Mesendoderm (in vitro differentiated cells): ENCODE measurements at regions not wholly inside any gene's neighbourhood (a gene's known extent, or its start where the extent isn't known, plus 50 kb on each side); places are given as distances from the start of the nearest gene placed in this dataset.

Experiments used
- DNase-seq: peaks from one replicate; pipeline ENCODE4 v3.0.0; 2013
- H2AK5ac ChIP-seq: 2 replicates; pipeline ENCODE4 v1.6.1; 2013; ENCODE audit warnings: low read length, inconsistent platforms
- H2BK120ac ChIP-seq: 2 replicates; pipeline ENCODE4 v1.6.1; 2013; ENCODE audit warnings: low read depth, mild to moderate bottlenecking, low read length, moderate library complexity, mixed read lengths
- H2BK15ac ChIP-seq: replicated peaks from 2 replicates; pipeline ENCODE4 v1.6.1; 2013; ENCODE audit warnings: low read depth, mild to moderate bottlenecking, moderate library complexity
- H2BK5ac ChIP-seq: 2 replicates; pipeline ENCODE4 v1.6.1; 2013; ENCODE audit warnings: low read length, inconsistent platforms
- H3K18ac ChIP-seq: 2 replicates; pipeline ENCODE4 v1.6.1; 2013; ENCODE audit warnings: mild to moderate bottlenecking, low read length, mixed read lengths
- H3K23ac ChIP-seq: one replicate; pipeline ENCODE4 v1.6.1; 2013; ENCODE audit warnings: low read length
- H3K27ac ChIP-seq: 2 replicates; pipeline ENCODE4 v1.5.1; 2013; ENCODE audit warnings: low read depth, mild to moderate bottlenecking, inconsistent platforms, low read length, moderate library complexity
- H3K27me3 ChIP-seq: 2 replicates; pipeline ENCODE4 v1.6.1; 2013; ENCODE audit warnings: low read length, control low read depth, mild to moderate bottlenecking, inconsistent platforms; ENCODE audit not compliant: insufficient read depth, poor library complexity
- H3K36me3 ChIP-seq: 2 replicates; pipeline ENCODE4 v1.6.1; 2013; ENCODE audit warnings: low read length, inconsistent platforms; ENCODE audit not compliant: control insufficient read depth, insufficient read depth
- H3K4ac ChIP-seq: one replicate; pipeline ENCODE4 v1.6.1; 2013; ENCODE audit warnings: low read depth, mild to moderate bottlenecking, low read length, moderate library complexity
- H3K4me1 ChIP-seq: 2 replicates; pipeline ENCODE4 v1.6.1; 2013; ENCODE audit warnings: low read depth, low read length, inconsistent platforms; ENCODE audit not compliant: control insufficient read depth
- H3K4me2 ChIP-seq: 2 replicates; pipeline ENCODE4 v1.6.1; 2013; ENCODE audit warnings: low read length
- H3K4me3 ChIP-seq: 2 replicates; pipeline ENCODE4 v1.5.1; 2013; ENCODE audit warnings: mild to moderate bottlenecking, low read length
- H3K56ac ChIP-seq: one replicate; pipeline ENCODE4 v1.6.1; 2013; ENCODE audit warnings: low read length
- H3K79me1 ChIP-seq: 2 replicates; pipeline ENCODE4 v1.6.1; 2013; ENCODE audit warnings: low read length, inconsistent platforms
- H3K79me2 ChIP-seq: 2 replicates; pipeline ENCODE4 v1.6.1; 2013; ENCODE audit warnings: mild to moderate bottlenecking, low read length; ENCODE audit not compliant: control insufficient read depth, insufficient read depth
- H3K9ac ChIP-seq: 2 replicates; pipeline ENCODE4 v1.6.1; 2013; ENCODE audit warnings: low read length, inconsistent platforms
- H4K5ac ChIP-seq: one replicate; pipeline ENCODE4 v1.6.1; 2013; ENCODE audit warnings: low read length
- H4K8ac ChIP-seq: one replicate; pipeline ENCODE4 v1.6.1; 2013; ENCODE audit warnings: low read depth, mild to moderate bottlenecking, control low read depth, low read length, moderate library complexity
- WGBS: extraction: QIAGEN DNeasy Blood & Tissue Kit; methylation state at CpG from one replicate; pipeline ENCODE4 v1.1.7; 2013; ENCODE audit warnings: low lambda C conversion rate, missing lambda C conversion rate; ENCODE audit not compliant: insufficient coverage; ENCODE audit errors: extremely low coverage; 5-methylcytosine and 5-hydroxymethylcytosine counted together

GRCh38 chr11:104623518-104623917 lies 274.7 kb downstream of the CASP12 start:
- H3K4me3 ChIP-seq, result no peak overlapping the region
- H3K79me1 ChIP-seq, result no peaks in the 10 kb centered on the region
- no peak overlapping the region for H4K8ac ChIP-seq
- no peak overlapping the region for H3K23ac ChIP-seq
- H2BK15ac ChIP-seq, result no peak overlapping the region
- no peak overlapping the region for H4K5ac ChIP-seq
- H2BK5ac ChIP-seq, result no peak overlapping the region
- H3K36me3 ChIP-seq, result no peaks in the 10 kb centered on the region
- no peaks in the 10 kb centered on the region for H3K27me3 ChIP-seq
- no peaks in the 10 kb centered on the region for H3K4me1 ChIP-seq
- peak; percentile 30 for DNase-seq
- no peak overlapping the region for H3K9ac ChIP-seq
- no peak overlapping the region for H2AK5ac ChIP-seq
- H3K18ac ChIP-seq, result no peak overlapping the region
- H2BK120ac ChIP-seq, result no peak overlapping the region
- no peak overlapping the region for H3K4ac ChIP-seq
- no peak overlapping the region for H3K56ac ChIP-seq
- no CpG with 5 or more reads among the region's 1 CpG for WGBS
- no peak overlapping the region for H3K4me2 ChIP-seq
- no peak overlapping the region for H3K27ac ChIP-seq
- H3K79me2 ChIP-seq, result no peaks in the 10 kb centered on the region

- Histone ChIP-seq H3K4me3 (no peak overlapping the region), H2AK5ac (no peak overlapping the region), H3K18ac (no peak overlapping the region), H3K4me1 (no peaks in the 10 kb centered on the region), H3K4me2 (no peak overlapping the region), H2BK5ac (no peak overlapping the region), H3K9ac (no peak overlapping the region), H2BK120ac (no peak overlapping the region), H3K23ac (no peak overlapping the region), H2BK15ac (no peak overlapping the region), H3K56ac (no peak overlapping the region), H3K79me2 (no peaks in the 10 kb centered on the region), H3K27me3 (no peaks in the 10 kb centered on the region), H3K27ac (no peak overlapping the region), H3K36me3 (no peaks in the 10 kb centered on the region), H3K4ac (no peak overlapping the region), H4K8ac (no peak overlapping the region), H3K79me1 (no peaks in the 10 kb centered on the region), H4K5ac (no peak overlapping the region)
- no peak for DNase-seq
- no CpG with 5 or more reads among the region's 1 CpG for WGBS
Observed at GRCh38 chr11:104620991-104621390, 277.3 kb downstream of the CASP12 start.

GRCh38 chr11:104619751-104620150 lies 278.5 kb downstream of the CASP12 start:
- Histone ChIP-seq H2BK15ac (no peak overlapping the region), H3K4ac (no peak overlapping the region), H3K36me3 (no peaks in the 10 kb centered on the region), H3K18ac (no peak overlapping the region), H3K27me3 (no peaks in the 10 kb centered on the region), H2BK120ac (no peak overlapping the region), H2BK5ac (no peak overlapping the region), H3K4me2 (no peak overlapping the region), H4K5ac (no peak overlapping the region), H3K4me1 (no peaks in the 10 kb centered on the region), H4K8ac (no peak overlapping the region), H3K9ac (no peak overlapping the region), H3K79me1 (no peaks in the 10 kb centered on the region), H2AK5ac (no peak overlapping the region), H3K4me3 (no peak overlapping the region), H3K27ac (no peak overlapping the region), H3K79me2 (no peaks in the 10 kb centered on the region), H3K23ac (no peak overlapping the region), H3K56ac (no peak overlapping the region)
- WGBS, result no CpG with 5 or more reads among the region's 3 CpGs
- DNase-seq, result no peak

GRCh38 chr11:104618954-104619353 lies 279.3 kb downstream of the CASP12 start:
- Histone ChIP-seq H4K5ac (no peak overlapping the region), H4K8ac (no peak overlapping the region), H3K56ac (no peak overlapping the region), H3K79me2 (no peaks in the 10 kb centered on the region), H2BK15ac (no peak overlapping the region), H3K4me1 (no peaks in the 10 kb centered on the region), H3K4ac (no peak overlapping the region), H2BK5ac (no peak overlapping the region), H3K4me2 (no peak overlapping the region), H2BK120ac (no peak overlapping the region), H3K27me3 (no peaks in the 10 kb centered on the region), H3K18ac (no peak overlapping the region), H3K27ac (no peak overlapping the region), H2AK5ac (no peak overlapping the region), H3K23ac (no peak overlapping the region), H3K9ac (no peak overlapping the region), H3K79me1 (no peaks in the 10 kb centered on the region), H3K4me3 (no peak overlapping the region), H3K36me3 (no peaks in the 10 kb centered on the region)
- WGBS, result no CpG with 5 or more reads among the region's 4 CpGs
- no peak for DNase-seq

DNA sequence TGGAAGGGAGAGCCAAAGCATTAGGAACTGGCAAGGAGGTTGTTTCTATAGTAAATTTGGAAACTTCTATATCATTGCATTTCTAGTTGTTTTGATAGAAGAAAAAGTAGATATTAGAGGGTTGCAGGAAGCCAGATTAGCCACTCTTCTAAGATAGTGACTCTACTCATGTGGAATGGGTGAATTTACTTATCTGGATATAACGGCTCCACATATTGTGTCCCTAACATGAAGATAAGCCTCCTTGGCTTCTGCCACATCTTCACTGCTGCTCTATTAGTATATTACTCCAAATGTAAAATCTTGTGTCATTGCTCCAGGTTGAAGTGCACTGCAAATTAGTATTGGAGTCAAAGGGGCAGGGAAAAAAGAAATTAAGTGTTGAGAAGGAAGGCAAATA lies 283.3 kb downstream of the CASP12 start:
- Histone ChIP-seq H3K4ac (no peak overlapping the region), H3K18ac (no peak overlapping the region), H3K27ac (no peak overlapping the region), H3K4me2 (no peak overlapping the region), H3K79me1 (no peaks in the 10 kb centered on the region), H3K36me3 (no peaks in the 10 kb centered on the region), H2BK15ac (no peak overlapping the region), H3K27me3 (no peaks in the 10 kb centered on the region), H2AK5ac (no peak overlapping the region), H3K79me2 (no peaks in the 10 kb centered on the region), H2BK5ac (no peak overlapping the region), H3K23ac (no peak overlapping the region), H3K56ac (no peak overlapping the region), H3K9ac (no peak overlapping the region), H4K5ac (no peak overlapping the region), H4K8ac (no peak overlapping the region), H2BK120ac (no peak overlapping the region), H3K4me3 (no peak overlapping the region), H3K4me1 (no peaks in the 10 kb centered on the region)
- DNase-seq, result peak; percentile 24
- WGBS, result no CpG with 5 or more reads among the region's 1 CpG

DNA sequence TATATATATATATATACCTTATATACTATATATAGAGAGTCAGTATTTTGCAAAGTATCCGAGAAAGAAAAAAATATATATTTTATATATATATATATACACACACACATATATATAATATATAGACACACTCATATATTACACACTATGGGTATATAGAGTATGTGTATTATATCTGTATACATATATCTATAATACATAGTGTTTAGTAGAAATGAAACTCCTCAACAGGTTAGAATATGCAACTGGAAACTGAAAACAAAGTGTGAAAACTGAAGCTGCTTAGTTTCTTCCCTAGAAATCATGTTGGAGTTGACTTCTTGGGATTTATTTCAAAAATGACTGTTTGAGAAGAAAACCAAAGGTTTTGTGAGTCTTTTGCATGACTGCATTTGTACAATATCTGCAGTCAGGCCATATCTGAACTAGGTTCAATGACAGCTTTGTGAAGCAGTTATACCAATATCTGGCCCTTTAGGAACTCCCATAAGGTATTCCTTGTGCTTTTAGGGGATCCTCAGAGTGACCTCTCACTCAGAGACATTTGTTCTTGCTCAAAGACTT lies 284.1 kb downstream of the CASP12 start:
- Histone ChIP-seq H3K18ac (no peak overlapping the region), H3K27me3 (no peaks in the 10 kb centered on the region)

More for the DNA sequence above, 284.1 kb downstream of the CASP12 start:
- no peak for DNase-seq
- H3K4me3 ChIP-seq, result no peak overlapping the region
- H3K56ac ChIP-seq, result no peak overlapping the region
- no peak overlapping the region for H2BK5ac ChIP-seq
- H2AK5ac ChIP-seq, result no peak overlapping the region
- no peak overlapping the region for H4K5ac ChIP-seq
- H2BK15ac ChIP-seq, result no peak overlapping the region
- H3K36me3 ChIP-seq, result no peaks in the 10 kb centered on the region
- H3K79me2 ChIP-seq, result no peaks in the 10 kb centered on the region
- no peak overlapping the region for H3K23ac ChIP-seq
- H3K4me1 ChIP-seq, result no peaks in the 10 kb centered on the region
- H2BK120ac ChIP-seq, result no peak overlapping the region
- no peaks in the 10 kb centered on the region for H3K79me1 ChIP-seq
- H3K9ac ChIP-seq, result no peak overlapping the region
- no peak overlapping the region for H4K8ac ChIP-seq
- H3K27ac ChIP-seq, result no peak overlapping the region
- no peak overlapping the region for H3K4me2 ChIP-seq
- WGBS, result no CpG with 5 or more reads among the region's 1 CpG
- no peak overlapping the region for H3K4ac ChIP-seq
